Astrocyte (in vitro differentiated cells and primary cell): ENCODE measurements at regions not wholly inside any gene's neighbourhood (a gene's known extent, or its start where the extent isn't known, plus 50 kb on each side); places are given as distances from the start of the nearest gene placed in this dataset.

Experiments
- DNase-seq: peaks from one replicate; pipeline ENCODE4 v3.0.0-alpha.2; 2010; ENCODE audit warnings: low read depth
- FAIRE-seq: peaks from 2 replicates; lab custom pipeline; 2011; peaks lifted over from hg19 to GRCh38; lab: Jason Lieb, UNC
- H2AFZ ChIP-seq: 2 replicates; pipeline ENCODE4 v1.6.0; 2012; ENCODE audit warnings: low read depth, low read length, inconsistent platforms
- H3K27ac ChIP-seq: 2 replicates; pipeline ENCODE4 v1.5.1; 2011; ENCODE audit warnings: low read depth, low read length, inconsistent platforms
- H3K27me3 ChIP-seq: 2 replicates; pipeline ENCODE4 v1.6.0; 2011; ENCODE audit warnings: low read length, inconsistent platforms; ENCODE audit not compliant: insufficient read depth
- H3K36me3 ChIP-seq: 2 replicates; pipeline ENCODE4 v1.5.1; 2011; ENCODE audit warnings: low read length, inconsistent platforms; ENCODE audit not compliant: insufficient read depth
- H3K4me1 ChIP-seq: 2 replicates; pipeline ENCODE4 v1.5.1; 2011; ENCODE audit warnings: low read length, inconsistent platforms; ENCODE audit not compliant: insufficient read depth
- H3K4me2 ChIP-seq: 2 replicates; pipeline ENCODE4 v1.6.0; 2012; ENCODE audit warnings: low read length, inconsistent platforms
- H3K4me3 ChIP-seq: 2 replicates; pipeline ENCODE4 v1.5.1; 2011; ENCODE audit warnings: low read depth, mild to moderate bottlenecking, low read length, inconsistent platforms; ENCODE audit not compliant: insufficient read depth
- H3K79me2 ChIP-seq: 2 replicates; pipeline ENCODE4 v1.6.0; 2012; ENCODE audit warnings: mild to moderate bottlenecking, low read length, inconsistent platforms; ENCODE audit not compliant: insufficient read depth
- H3K9ac ChIP-seq: 2 replicates; pipeline ENCODE4 v1.6.0; 2012; ENCODE audit warnings: mild to moderate bottlenecking, low read length, inconsistent platforms
- H3K9me3 ChIP-seq: 2 replicates; pipeline ENCODE4 v1.5.1; 2012; ENCODE audit warnings: low read depth, mild to moderate bottlenecking, low read length, inconsistent platforms; ENCODE audit not compliant: insufficient read depth
- H4K20me1 ChIP-seq: 2 replicates; pipeline ENCODE4 v1.6.0; 2012; ENCODE audit warnings: low read length, inconsistent platforms; ENCODE audit not compliant: insufficient read depth
- H3K27ac Mint-ChIP-seq: one replicate; pipeline ENCODE4 v1.8.0; 2021; ENCODE audit warnings: mild to moderate bottlenecking, mixed read lengths; ENCODE audit not compliant: unreplicated experiment
- H3K27me3 Mint-ChIP-seq: one replicate; pipeline ENCODE4 v1.8.0; 2021; ENCODE audit warnings: low read depth, mixed read lengths; ENCODE audit not compliant: unreplicated experiment
- H3K36me3 Mint-ChIP-seq: one replicate; pipeline ENCODE4 v1.8.0; 2021; ENCODE audit warnings: low read depth, mixed read lengths; ENCODE audit not compliant: unreplicated experiment
- H3K4me1 Mint-ChIP-seq: one replicate; pipeline ENCODE4 v1.8.0; 2021; ENCODE audit warnings: low read depth, mixed read lengths; ENCODE audit not compliant: unreplicated experiment
- H3K4me3 Mint-ChIP-seq: one replicate; pipeline ENCODE4 v1.8.0; 2021; ENCODE audit warnings: mild to moderate bottlenecking, moderate library complexity, mixed read lengths; ENCODE audit not compliant: unreplicated experiment
- H3K9me3 Mint-ChIP-seq: one replicate; pipeline ENCODE4 v1.8.0; 2021; ENCODE audit warnings: mild to moderate bottlenecking, mixed read lengths; ENCODE audit not compliant: unreplicated experiment
- CTCF ChIP-seq: IDR thresholded peaks from 2 replicates; pipeline ENCODE4 v1.5.1; 2011; ENCODE audit warnings: low read depth, mild to moderate bottlenecking, inconsistent platforms, low read length, moderate library complexity; ENCODE audit not compliant: insufficient read depth
- EZH2 ChIP-seq: IDR thresholded peaks from 2 replicates; pipeline ENCODE4 v1.6.1; 2012; ENCODE audit warnings: mild to moderate bottlenecking, low read length, inconsistent platforms; ENCODE audit not compliant: insufficient read depth

- TF ChIP-seq CTCF, result no peak
- TF ChIP-seq EZH2, result no peak
- no peak for FAIRE-seq
Observed at GRCh38 chr4:19940861-19941260, 310.8 kb upstream of the SLIT2 start.

GRCh38 chr4:19936476-19936875, 315.2 kb upstream of the SLIT2 start:
- no peak for TF ChIP-seq EZH2
- no peak for TF ChIP-seq CTCF
- H3K79me2 ChIP-seq, result no peaks in the 10 kb centered on the region
- Mint-ChIP-seq H3K9me3 (no peaks in the 10 kb centered on the region), H3K27ac (peak overlapping the region; percentile 8), H3K4me1 (peaks cover 2% of the 10 kb centered on the region), H3K36me3 (no peaks in the 10 kb centered on the region), H3K4me3 (no peak overlapping the region), H3K27me3 (peaks cover 46% of the 10 kb centered on the region)
- H3K4me3 ChIP-seq, result no peak overlapping the region
- H3K4me2 ChIP-seq, result no peak overlapping the region
- FAIRE-seq (peak; percentile 72), DNase-seq (peak; percentile 93)
- H3K27ac ChIP-seq, result no peak overlapping the region
- no peaks in the 10 kb centered on the region for H3K4me1 ChIP-seq
- H3K9me3 ChIP-seq, result no peaks in the 10 kb centered on the region
- H2AFZ ChIP-seq, result no peak overlapping the region
- H4K20me1 ChIP-seq, result no peaks in the 10 kb centered on the region
- H3K36me3 ChIP-seq, result no peaks in the 10 kb centered on the region
- no peaks in the 10 kb centered on the region for H3K27me3 ChIP-seq
- no peak overlapping the region for H3K9ac ChIP-seq

More at GRCh38 chr4:19940861-19941260, 310.8 kb upstream of the SLIT2 start:
- Histone ChIP-seq H4K20me1 (no peaks in the 10 kb centered on the region), H3K9me3 (no peaks in the 10 kb centered on the region), H3K4me2 (no peak overlapping the region), H3K36me3 (no peaks in the 10 kb centered on the region), H3K4me3 (no peak overlapping the region), H3K4me1 (peaks cover 5% of the 10 kb centered on the region), H3K9ac (no peak overlapping the region), H3K27ac (no peak overlapping the region), H3K27me3 (peaks cover 9% of the 10 kb centered on the region), H3K79me2 (no peaks in the 10 kb centered on the region), H2AFZ (no peak overlapping the region)
- no peak for DNase-seq
- peaks cover 51% of the 10 kb centered on the region for H3K27me3 Mint-ChIP-seq
- no peaks in the 10 kb centered on the region for H3K9me3 Mint-ChIP-seq
- no peak overlapping the region for H3K4me3 Mint-ChIP-seq
- H3K4me1 Mint-ChIP-seq, result peaks cover 9% of the 10 kb centered on the region
- H3K36me3 Mint-ChIP-seq, result no peaks in the 10 kb centered on the region
- no peak overlapping the region for H3K27ac Mint-ChIP-seq

- Mint-ChIP-seq H3K9me3 (no peaks in the 10 kb centered on the region), H3K4me1 (no peaks in the 10 kb centered on the region), H3K27me3 (peaks cover 23% of the 10 kb centered on the region), H3K36me3 (no peaks in the 10 kb centered on the region), H3K4me3 (no peak overlapping the region), H3K27ac (no peak overlapping the region)
- Histone ChIP-seq H3K27ac (no peak overlapping the region), H4K20me1 (no peaks in the 10 kb centered on the region), H3K27me3 (no peaks in the 10 kb centered on the region), H3K36me3 (no peaks in the 10 kb centered on the region), H3K9ac (no peak overlapping the region), H3K9me3 (no peaks in the 10 kb centered on the region), H3K79me2 (no peaks in the 10 kb centered on the region), H3K4me1 (no peaks in the 10 kb centered on the region), H3K4me3 (no peak overlapping the region), H2AFZ (no peak overlapping the region), H3K4me2 (no peak overlapping the region)
- TF ChIP-seq EZH2 (no peak), CTCF (no peak)
- no peak for FAIRE-seq
- DNase-seq, result peak; percentile 34
Observed at GRCh38 chr4:19930742-19931141, 321.0 kb upstream of the SLIT2 start.
